A673 (cell line): ENCODE measurements at regions not wholly inside any gene's neighbourhood (a gene's known extent, or its start where the extent isn't known, plus 50 kb on each side); places are given as distances from the start of the nearest gene placed in this dataset.

ENCODE experiments used
- BruUV-seq: library from RNA; stranded (reverse); fragments of 400-500 nt; replicated peaks from 2 replicates; lab custom pipeline; 2021; lab: Mats Ljungman, UMichigan
- CTCF ChIA-PET: fragments of 300-600 bp; sonication (Branson Sonifier 250); formaldehyde crosslinking; loops from one replicate; lab custom pipeline; 2022; ENCODE audit warnings: antibody characterized with exemption; lab: Charles Lee
- POLR2A ChIA-PET: fragments of 300-600 bp; sonication (Branson Sonifier 250); formaldehyde crosslinking; loops from one replicate; lab custom pipeline; 2022; ENCODE audit warnings: antibody characterized with exemption; ENCODE audit not compliant: low non-redundant PET; lab: Charles Lee
- DNase-seq: peaks from one replicate; pipeline ENCODE4 v3.0.0-alpha.2; 2015; ENCODE audit warnings: low spot score
- H3K27ac ChIP-seq: fragments of 200-600 bp; sonication (generic); 2 replicates; pipeline ENCODE4 v1.5.1; 2016; ENCODE audit warnings: mixed run types, low read depth, mild to moderate bottlenecking, mixed read lengths, antibody characterized with exemption, low read length; ENCODE audit not compliant: poor library complexity, severe bottlenecking
- H3K27me3 ChIP-seq: fragments of 200-600 bp; sonication (generic); replicated peaks from 2 replicates; pipeline ENCODE4 v1.6.1; 2017; ENCODE audit warnings: mixed run types, low read depth, mild to moderate bottlenecking, mixed read lengths, antibody characterized with exemption, low read length; ENCODE audit not compliant: insufficient read depth, poor library complexity
- H3K36me3 ChIP-seq: fragments of 200-600 bp; sonication (generic); 2 replicates; pipeline ENCODE4 v1.6.1; 2016; ENCODE audit warnings: mixed run types, mild to moderate bottlenecking, mixed read lengths, antibody characterized with exemption, low read length; ENCODE audit not compliant: insufficient read depth, poor library complexity, severe bottlenecking
- H3K4me1 ChIP-seq: fragments of 200-600 bp; sonication (generic); 2 replicates; pipeline ENCODE4 v1.6.1; 2017; ENCODE audit warnings: mixed run types, mild to moderate bottlenecking, mixed read lengths, antibody characterized with exemption, low read length; ENCODE audit not compliant: insufficient read depth, poor library complexity, severe bottlenecking
- H3K4me3 ChIP-seq: fragments of 200-600 bp; sonication (generic); 2 replicates; pipeline ENCODE4 v1.5.1; 2016; ENCODE audit warnings: low read depth, mixed run types, mild to moderate bottlenecking, mixed read lengths, low read length; ENCODE audit not compliant: poor library complexity, severe bottlenecking
- H3K9me3 ChIP-seq: fragments of 200-600 bp; sonication (generic); 2 replicates; pipeline ENCODE4 v1.6.1; 2016; ENCODE audit warnings: mixed run types, low read depth, mild to moderate bottlenecking, mixed read lengths, antibody characterized with exemption, low read length; ENCODE audit not compliant: poor library complexity, severe bottlenecking
- CTCF ChIP-seq: fragments of 300-800, 200-600 bp; sonication (generic); conservative IDR thresholded peaks from 2 replicates; pipeline ENCODE4 v1.5.1; 2017; ENCODE audit warnings: low read depth, mild to moderate bottlenecking, antibody characterized with exemption, low read length, moderate library complexity, mixed read lengths
- EZH2 ChIP-seq: fragments of 200-600 bp; sonication (generic); IDR thresholded peaks from 2 replicates; pipeline ENCODE4 v1.6.1; 2017; ENCODE audit warnings: borderline replicate concordance, low read depth, mild to moderate bottlenecking, mixed read lengths, antibody characterized with exemption, low read length; ENCODE audit not compliant: poor library complexity, severe bottlenecking
- intact Hi-C: fragments of 100-400 bp; cut with micrococcal nuclease; formaldehyde crosslinking; loops from one replicate; pipeline ENCODE4 v1.10.0; 2022; ENCODE audit not compliant: unreplicated experiment

DNA sequence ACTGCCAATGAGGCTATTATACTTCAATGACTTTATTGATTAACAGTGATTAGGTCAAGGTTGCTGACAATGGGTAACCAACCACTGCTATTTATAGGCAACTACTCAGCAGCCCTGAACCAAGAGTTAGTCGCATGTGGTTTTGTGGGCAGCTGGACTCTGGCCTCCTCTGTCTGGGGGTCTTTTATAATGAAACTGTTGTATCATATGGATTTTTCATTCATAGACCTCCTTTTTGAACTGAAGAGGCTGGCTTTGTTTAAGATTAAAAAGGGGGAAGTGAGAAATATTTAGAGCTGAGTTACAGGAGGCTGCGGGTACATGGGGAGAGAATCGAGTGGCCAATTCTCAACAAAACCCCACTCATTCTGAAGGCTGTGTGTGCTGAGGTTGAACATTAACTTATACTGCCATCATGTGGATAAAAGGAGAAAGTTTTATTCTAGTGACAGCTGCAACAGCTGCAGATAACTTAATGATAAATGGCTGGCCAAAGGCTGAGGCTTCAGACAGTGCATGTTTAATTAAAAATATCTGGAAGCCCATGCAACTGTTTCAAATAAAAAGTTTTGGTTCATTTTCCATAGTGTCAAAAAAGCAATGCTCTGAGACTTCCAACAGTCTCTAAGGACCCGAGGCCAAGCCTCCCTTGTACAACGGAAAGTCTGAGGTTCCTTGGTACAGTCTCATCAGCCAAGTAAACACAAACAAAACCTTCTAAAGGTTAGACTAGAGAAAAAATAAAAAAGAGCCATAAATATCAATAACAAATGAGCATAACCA, 682.6 kb downstream of the KCNA4 start:
- BruUV-seq = no TSS peak
- H3K27ac ChIP-seq = no peak overlapping the region
- no peak overlapping the region for H3K4me3 ChIP-seq
- H3K4me1 ChIP-seq = no peaks in the 10 kb centered on the region
- POLR2A ChIA-PET = no interaction called here
- CTCF ChIA-PET = interaction anchor here (1.2 to 2.0 kb wide), 3 partner anchors 9 to 1635 kb away, joined by 3 to 19 read pairs (median 7); no protein-coding TSS in a partner anchor
- DNase-seq = peak; percentile 92
- TF ChIP-seq CTCF (peak; percentile 88), EZH2 (no peak)
- intact Hi-C loops = loop anchor here (2.0 to 10.0 kb wide), 6 partner anchors 317 to 1827 kb away; partner anchors contain the start of genes KIF18A, LIN7C and METTL15
- no peaks in the 10 kb centered on the region for H3K36me3 ChIP-seq
- no peaks in the 10 kb centered on the region for H3K9me3 ChIP-seq
- peaks cover 72% of the 10 kb centered on the region for H3K27me3 ChIP-seq

DNA sequence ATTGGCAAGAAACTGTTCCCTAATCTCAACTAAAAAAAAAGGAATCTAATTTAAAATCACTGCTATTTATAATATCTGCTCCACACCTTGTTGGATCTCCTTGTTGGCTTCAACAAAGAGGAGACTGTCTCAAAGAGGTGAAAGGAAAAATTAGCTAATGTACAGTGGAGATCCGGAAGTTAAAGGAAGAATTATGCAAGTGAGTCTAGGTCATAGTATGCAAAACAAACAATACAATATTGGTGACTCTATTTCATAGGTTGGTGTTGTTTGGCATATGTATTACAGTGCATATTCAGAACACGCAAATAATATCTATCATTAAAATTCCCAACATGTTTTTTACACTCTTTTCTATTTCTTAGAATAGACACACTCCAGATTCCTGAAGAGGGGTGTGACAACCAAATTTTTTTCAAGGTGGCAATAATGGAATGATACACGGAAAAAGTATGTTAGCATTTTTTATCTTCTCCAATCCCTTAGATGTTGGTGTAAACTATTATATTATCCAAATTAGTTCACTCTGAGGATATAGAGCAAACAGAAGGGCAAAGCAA, 685.3 kb downstream of the KCNA4 start:
- H3K36me3 ChIP-seq = no peaks in the 10 kb centered on the region
- H3K27me3 ChIP-seq = peaks cover 57% of the 10 kb centered on the region
- DNase-seq = no peak
- CTCF ChIA-PET = interaction anchor here (0.7 kb wide), 1 partner anchor 1812 kb away, joined by 3 read pairs; no protein-coding TSS in a partner anchor
- no TSS peak for BruUV-seq
- POLR2A ChIA-PET = no interaction called here
- H3K4me1 ChIP-seq = no peaks in the 10 kb centered on the region
- no peak overlapping the region for H3K4me3 ChIP-seq
- no peaks in the 10 kb centered on the region for H3K9me3 ChIP-seq
- no peak for TF ChIP-seq CTCF
- TF ChIP-seq EZH2 = no peak
- intact Hi-C loops = loop anchor here (5.0 to 10.0 kb wide), 5 partner anchors 314 to 1824 kb away; partner anchors contain the start of genes KIF18A, LIN7C and METTL15
- no peak overlapping the region for H3K27ac ChIP-seq

GRCh38 chr11:29328961-29329441, 687.8 kb downstream of the KCNA4 start:
- H3K4me1 ChIP-seq = no peaks in the 10 kb centered on the region
- H3K4me3 ChIP-seq = no peak overlapping the region
- peak; percentile 90 for DNase-seq
- POLR2A ChIA-PET = no interaction called here
- CTCF ChIA-PET = interaction anchor here (0.6 to 3.6 kb wide), 6 partner anchors 170 to 1634 kb away, joined by 3 to 45 read pairs (median 4); partner anchors contain the start of gene BDNF
- H3K36me3 ChIP-seq = no peaks in the 10 kb centered on the region
- peaks cover 35% of the 10 kb centered on the region for H3K27me3 ChIP-seq
- H3K27ac ChIP-seq = no peak overlapping the region
- TF ChIP-seq EZH2 = no peak
- TF ChIP-seq CTCF = peak; percentile 99
- H3K9me3 ChIP-seq = no peaks in the 10 kb centered on the region
- intact Hi-C loops = loop anchor here (1.0 to 2.0 kb wide), 4 partner anchors 168 to 1630 kb away; no protein-coding TSS in a partner anchor
- BruUV-seq = no TSS peak
